ENCODE measurements at regions not wholly inside any gene's neighbourhood (a gene's known extent, or its start where the extent isn't known, plus 50 kb on each side); places are given as distances from the start of the nearest gene placed in this dataset.

DNA sequence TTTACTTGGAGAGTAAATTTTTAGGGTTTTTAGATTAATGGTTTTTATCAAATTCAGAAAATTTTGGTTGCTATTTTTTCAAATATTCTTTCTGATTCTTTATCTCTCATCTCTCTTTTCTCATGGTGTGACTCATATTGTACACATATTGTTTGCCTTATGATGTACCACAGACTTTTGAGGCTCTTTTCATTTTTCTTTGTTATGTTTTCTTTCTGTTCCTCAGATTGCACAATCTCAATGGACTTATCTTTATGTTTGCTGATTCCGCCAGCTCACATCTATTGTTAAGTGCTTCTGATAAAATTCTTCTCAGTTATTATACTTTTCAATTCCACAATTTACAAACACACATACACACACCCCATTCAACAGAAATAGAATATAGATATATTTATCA is 168.2 kb upstream of the IGFBP3 start:
- TF ChIP-seq SIN3A (IDR thresholded peaks at IDR 0.05; ENCODE audit: borderline replicate concordance, insufficient read depth, low read length), result no peak
- TF ChIP-seq TAF1 (IDR thresholded peaks at IDR 0.05; ENCODE audit: borderline replicate concordance, insufficient read depth, low read length), result no peak
